Peyer's patch (tissue), 4 donors: ENCODE measurements at regions not wholly inside any gene's neighbourhood (a gene's known extent, or its start where the extent isn't known, plus 50 kb on each side); places are given as distances from the start of the nearest gene placed in this dataset.

ENCODE experiments used
- CTCF ChIP-seq, 6 experiments: fragments of 450-650 bp in 4 of 6; fragments of 200-600 bp in 2 of 6; sonication (generic) in 1 of 6; IDR thresholded peaks; one replicate each; pipeline ENCODE4 v1.5.1; 2017 to 2019; ENCODE audit warnings: antibody characterized with exemption in 6 of 6, mild to moderate bottlenecking in 3 of 6, moderate library complexity in 1 of 6
- POLR2A ChIP-seq, 2 donors: fragments of 450-650 bp; IDR thresholded peaks; one replicate each; pipeline ENCODE4 v1.5.1; 2017; ENCODE audit warnings: antibody characterized with exemption in 2 of 2, mild to moderate bottlenecking in 2 of 2, moderate library complexity in 2 of 2

GRCh38 chr9:119611565-119611964 lies 242.3 kb upstream of the BRINP1 start:
- TF ChIP-seq CTCF (IDR thresholded peaks at IDR 0.05) (no peak), POLR2A (IDR thresholded peaks at IDR 0.05) (no peak)
